Panc1 (cell line): ENCODE measurements at regions not wholly inside any gene's neighbourhood (a gene's known extent, or its start where the extent isn't known, plus 50 kb on each side); places are given as distances from the start of the nearest gene placed in this dataset.

Source experiments
- ATAC-seq: fragments of 200-7000 bp; cut with Tn5 transposase; 2 replicates; pipeline ENCODE4 v1.9.1; 2020; ENCODE audit warnings: mild to moderate bottlenecking, moderate library complexity
- BruUV-seq: library from RNA; stranded (reverse); fragments of 400-500 nt; replicated peaks from 2 replicates; lab custom pipeline; 2021; lab: Mats Ljungman, UMichigan
- CTCF ChIA-PET: fragments of 300-600 bp; sonication (Branson Sonifier 250); formaldehyde crosslinking; loops from one replicate; lab custom pipeline; 2022; ENCODE audit warnings: antibody characterized with exemption; lab: Charles Lee
- POLR2A ChIA-PET: fragments of 300-600 bp; sonication (Branson Sonifier 250); formaldehyde crosslinking; loops from one replicate; lab custom pipeline; 2022; ENCODE audit warnings: antibody characterized with exemption; lab: Charles Lee
- DNase-seq: peaks from one replicate; pipeline ENCODE4 v3.0.0-alpha.2; 2010; ENCODE audit warnings: low read depth, low spot score
- H3K27ac ChIP-seq: 2 replicates; pipeline ENCODE4 v1.5.1; 2011; ENCODE audit warnings: mild to moderate bottlenecking, low read length, inconsistent platforms
- H3K27me3 ChIP-seq: fragments of 200-500 bp; sonication (Bioruptor generic); 2 replicates; pipeline ENCODE4 v1.6.0; 2014; ENCODE audit warnings: low read length, inconsistent platforms; ENCODE audit not compliant: control insufficient read depth, insufficient read depth
- H3K36me3 ChIP-seq: fragments of 200-500 bp; sonication (Bioruptor generic); 2 replicates; pipeline ENCODE4 v1.5.1; 2014; ENCODE audit warnings: inconsistent platforms, mild to moderate bottlenecking, low read length, moderate library complexity; ENCODE audit not compliant: control insufficient read depth, insufficient read depth
- H3K4me1 ChIP-seq: 2 replicates; pipeline ENCODE4 v1.5.1; 2011; ENCODE audit warnings: inconsistent platforms, mild to moderate bottlenecking, low read length, moderate library complexity; ENCODE audit not compliant: control insufficient read depth, insufficient read depth
- H3K4me3 ChIP-seq, 2 experiments: 2 replicates each; pipeline ENCODE4 v1.5.1; 2011 to 2012; ENCODE audit warnings: low read depth in 2 of 2, low read length in 2 of 2, mild to moderate bottlenecking in 2 of 2, inconsistent platforms in 1 of 2, moderate library complexity in 1 of 2
- H3K9me3 ChIP-seq: fragments of 200-500 bp; sonication (Bioruptor generic); 2 replicates; pipeline ENCODE4 v1.5.1; 2014; ENCODE audit warnings: low read depth, mild to moderate bottlenecking, inconsistent platforms, low read length, moderate library complexity; ENCODE audit not compliant: control insufficient read depth, insufficient read depth
- POLR2AphosphoS5 ChIP-seq: IDR thresholded peaks from 2 replicates; pipeline ENCODE4 v1.6.1; 2012; ENCODE audit warnings: mild to moderate bottlenecking, low read depth, low read length, moderate library complexity
- SIN3A ChIP-seq: IDR thresholded peaks from 2 replicates; pipeline ENCODE4 v1.6.1; 2012; ENCODE audit warnings: low read depth, mild to moderate bottlenecking, low read length, moderate library complexity, borderline replicate concordance; ENCODE audit not compliant: insufficient read depth
- TCF7L2 ChIP-seq: IDR thresholded peaks from 2 replicates; pipeline ENCODE4 v1.6.1; 2011; ENCODE audit warnings: mild to moderate bottlenecking, low read depth, low read length, inconsistent platforms
- in situ Hi-C: cut with HindIII; loops from 2 replicates; pipeline ENCODE4 v1.10.0; 2016; ENCODE audit warnings: low sequenced_read_pairs, low pct_unique_long_range_greater_than_20kb
- intact Hi-C: fragments of 100-400 bp; cut with micrococcal nuclease; formaldehyde crosslinking; loops from one replicate; pipeline ENCODE4 v1.10.0; 2022; ENCODE audit not compliant: unreplicated experiment
- TF ChIP-seq, protein P1 (sequence below), 2 experiments: IDR thresholded peaks; 2 replicates each; pipeline ENCODE4 v1.6.1; 2011 to 2012; ENCODE audit warnings: low read depth in 2 of 2, control low read depth in 1 of 2, low read length in 1 of 2, mild to moderate bottlenecking in 1 of 2, moderate library complexity in 1 of 2; ENCODE audit not compliant: insufficient read depth in 1 of 2
- TF ChIP-seq, protein P2 (sequence below): fragments of 450-650 bp; IDR thresholded peaks from 2 replicates; pipeline ENCODE4 v1.5.1; 2017; ENCODE audit warnings: mild to moderate bottlenecking

DNA sequence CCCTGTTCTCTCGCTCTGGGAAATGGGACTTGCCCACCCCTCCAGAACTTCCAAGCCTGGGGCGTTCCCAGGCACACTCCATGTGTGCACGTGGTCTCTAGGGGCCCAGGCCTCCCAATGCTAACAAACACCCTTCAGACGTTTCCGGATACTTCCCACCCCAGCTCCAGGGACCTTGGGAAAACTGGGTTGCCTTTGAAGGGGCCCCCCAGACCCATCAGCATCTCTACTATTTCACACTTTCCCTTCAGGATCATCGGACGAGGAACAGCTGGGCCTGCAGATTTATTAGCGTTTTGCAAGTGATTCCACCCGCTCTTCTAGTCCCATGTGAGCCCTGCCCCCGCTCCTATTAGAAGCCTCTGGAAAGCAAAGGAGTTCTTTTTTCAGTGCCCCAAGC is 63.2 kb downstream of the MAGEF1 start:
- no peak overlapping the region for H3K27ac ChIP-seq
- no TSS peak for BruUV-seq
- TF ChIP-seq, protein P1, sequence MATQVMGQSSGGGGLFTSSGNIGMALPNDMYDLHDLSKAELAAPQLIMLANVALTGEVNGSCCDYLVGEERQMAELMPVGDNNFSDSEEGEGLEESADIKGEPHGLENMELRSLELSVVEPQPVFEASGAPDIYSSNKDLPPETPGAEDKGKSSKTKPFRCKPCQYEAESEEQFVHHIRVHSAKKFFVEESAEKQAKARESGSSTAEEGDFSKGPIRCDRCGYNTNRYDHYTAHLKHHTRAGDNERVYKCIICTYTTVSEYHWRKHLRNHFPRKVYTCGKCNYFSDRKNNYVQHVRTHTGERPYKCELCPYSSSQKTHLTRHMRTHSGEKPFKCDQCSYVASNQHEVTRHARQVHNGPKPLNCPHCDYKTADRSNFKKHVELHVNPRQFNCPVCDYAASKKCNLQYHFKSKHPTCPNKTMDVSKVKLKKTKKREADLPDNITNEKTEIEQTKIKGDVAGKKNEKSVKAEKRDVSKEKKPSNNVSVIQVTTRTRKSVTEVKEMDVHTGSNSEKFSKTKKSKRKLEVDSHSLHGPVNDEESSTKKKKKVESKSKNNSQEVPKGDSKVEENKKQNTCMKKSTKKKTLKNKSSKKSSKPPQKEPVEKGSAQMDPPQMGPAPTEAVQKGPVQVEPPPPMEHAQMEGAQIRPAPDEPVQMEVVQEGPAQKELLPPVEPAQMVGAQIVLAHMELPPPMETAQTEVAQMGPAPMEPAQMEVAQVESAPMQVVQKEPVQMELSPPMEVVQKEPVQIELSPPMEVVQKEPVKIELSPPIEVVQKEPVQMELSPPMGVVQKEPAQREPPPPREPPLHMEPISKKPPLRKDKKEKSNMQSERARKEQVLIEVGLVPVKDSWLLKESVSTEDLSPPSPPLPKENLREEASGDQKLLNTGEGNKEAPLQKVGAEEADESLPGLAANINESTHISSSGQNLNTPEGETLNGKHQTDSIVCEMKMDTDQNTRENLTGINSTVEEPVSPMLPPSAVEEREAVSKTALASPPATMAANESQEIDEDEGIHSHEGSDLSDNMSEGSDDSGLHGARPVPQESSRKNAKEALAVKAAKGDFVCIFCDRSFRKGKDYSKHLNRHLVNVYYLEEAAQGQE (IDR thresholded peaks at IDR 0.05; ENCODE audit: insufficient read depth in 1 of 2, low read depth in 2 of 2, low read length in 1 of 2), result no peak
- TF ChIP-seq TCF7L2 (no peak), SIN3A (no peak)
- TF ChIP-seq, protein P2, sequence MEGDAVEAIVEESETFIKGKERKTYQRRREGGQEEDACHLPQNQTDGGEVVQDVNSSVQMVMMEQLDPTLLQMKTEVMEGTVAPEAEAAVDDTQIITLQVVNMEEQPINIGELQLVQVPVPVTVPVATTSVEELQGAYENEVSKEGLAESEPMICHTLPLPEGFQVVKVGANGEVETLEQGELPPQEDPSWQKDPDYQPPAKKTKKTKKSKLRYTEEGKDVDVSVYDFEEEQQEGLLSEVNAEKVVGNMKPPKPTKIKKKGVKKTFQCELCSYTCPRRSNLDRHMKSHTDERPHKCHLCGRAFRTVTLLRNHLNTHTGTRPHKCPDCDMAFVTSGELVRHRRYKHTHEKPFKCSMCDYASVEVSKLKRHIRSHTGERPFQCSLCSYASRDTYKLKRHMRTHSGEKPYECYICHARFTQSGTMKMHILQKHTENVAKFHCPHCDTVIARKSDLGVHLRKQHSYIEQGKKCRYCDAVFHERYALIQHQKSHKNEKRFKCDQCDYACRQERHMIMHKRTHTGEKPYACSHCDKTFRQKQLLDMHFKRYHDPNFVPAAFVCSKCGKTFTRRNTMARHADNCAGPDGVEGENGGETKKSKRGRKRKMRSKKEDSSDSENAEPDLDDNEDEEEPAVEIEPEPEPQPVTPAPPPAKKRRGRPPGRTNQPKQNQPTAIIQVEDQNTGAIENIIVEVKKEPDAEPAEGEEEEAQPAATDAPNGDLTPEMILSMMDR, result no peak
- no peak overlapping the region for H3K4me3 ChIP-seq
- intact Hi-C loops, result no loop called here
- ChIA-PET POLR2A (no interaction called here), CTCF (no interaction called here)
- in situ Hi-C loops, result no loop called here
- H3K9me3 ChIP-seq, result no peaks in the 10 kb centered on the region
- no peaks in the 10 kb centered on the region for H3K4me1 ChIP-seq
- no peaks in the 10 kb centered on the region for H3K27me3 ChIP-seq
- DNase-seq (no peak), ATAC-seq (no peak)
- no peaks in the 10 kb centered on the region for H3K36me3 ChIP-seq

DNA sequence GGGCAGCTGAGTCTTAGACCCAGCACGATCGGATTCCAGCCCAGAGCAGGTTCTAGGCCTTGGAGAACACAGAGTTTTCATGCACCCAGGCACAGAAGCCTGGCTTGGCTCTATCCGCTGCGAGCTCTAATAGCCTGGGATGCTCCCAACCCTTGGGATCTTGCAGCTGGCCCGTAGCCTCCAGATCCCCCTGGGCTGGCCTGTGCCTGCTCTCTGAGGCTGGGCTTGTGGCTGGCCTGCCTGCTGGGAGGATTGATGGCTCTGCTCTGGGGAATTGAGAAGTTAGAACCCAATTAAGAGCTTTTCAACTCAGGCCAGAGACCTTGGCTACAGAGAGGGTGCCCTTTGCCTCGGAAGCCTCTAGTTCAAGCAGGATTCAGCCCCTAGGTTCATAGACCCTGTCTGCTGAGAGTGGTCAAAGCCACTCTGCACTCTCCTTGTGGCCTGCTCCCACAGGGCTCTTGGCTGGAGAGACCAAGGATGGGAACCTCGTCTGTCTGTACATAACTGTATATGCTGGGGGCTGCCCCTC is 64.4 kb downstream of the MAGEF1 start:
- in situ Hi-C loops (no loop called here), intact Hi-C loops (no loop called here)
- H3K9me3 ChIP-seq, result no peaks in the 10 kb centered on the region
- ChIA-PET POLR2A (no interaction called here), CTCF (no interaction called here)
- no peaks in the 10 kb centered on the region for H3K4me1 ChIP-seq
- TF ChIP-seq TCF7L2, result no peak
- TF ChIP-seq POLR2AphosphoS5, result no peak
- TF ChIP-seq, protein P1 (IDR thresholded peaks at IDR 0.05; ENCODE audit: insufficient read depth in 1 of 2, low read depth in 2 of 2, low read length in 1 of 2), result no peak
- TF ChIP-seq SIN3A, result no peak
- H3K36me3 ChIP-seq, result no peaks in the 10 kb centered on the region
- H3K27ac ChIP-seq, result no peak overlapping the region
- no peak overlapping the region for H3K4me3 ChIP-seq
- ATAC-seq, result no peak
- no peak for DNase-seq
- BruUV-seq, result no TSS peak
- H3K27me3 ChIP-seq, result no peaks in the 10 kb centered on the region
